Suprapubic skin (tissue), 3 donors: ENCODE measurements at regions not wholly inside any gene's neighbourhood (a gene's known extent, or its start where the extent isn't known, plus 50 kb on each side); places are given as distances from the start of the nearest gene placed in this dataset.

Experiments used
- CTCF ChIP-seq, 2 donors: fragments of 200-600 bp in 1 of 2; fragments of 450-650 bp in 1 of 2; sonication (generic) in 1 of 2; IDR thresholded peaks; one replicate each; pipeline ENCODE4 v1.5.1; 2016 to 2019; ENCODE audit warnings: antibody characterized with exemption in 2 of 2, mild to moderate bottlenecking in 1 of 2, moderate library complexity in 1 of 2
- POLR2A ChIP-seq, 2 donors: fragments of 450-650 bp; IDR thresholded peaks; one replicate each; pipeline ENCODE4 v1.6.1; 2017; ENCODE audit warnings: antibody characterized with exemption in 2 of 2, mild to moderate bottlenecking in 2 of 2, moderate library complexity in 2 of 2

GRCh38 chr5:84724181-84724580, 339.5 kb upstream of the EDIL3 start:
- TF ChIP-seq CTCF (IDR thresholded peaks at IDR 0.05) (no peak), POLR2A (IDR thresholded peaks at IDR 0.05) (no peak)
